ENCODE measurements at regions not wholly inside any gene's neighbourhood (a gene's known extent, or its start where the extent isn't known, plus 50 kb on each side); places are given as distances from the start of the nearest gene placed in this dataset.

GRCh38 chr1:208298593-208299269 lies 54.5 kb upstream of the PLXNA2 start:
- DNase-seq, result no peak

GRCh38 chr1:208300084-208300770 lies 56.0 kb upstream of the PLXNA2 start:
- DNase-seq, result no peak

GRCh38 chr1:208302699-208303238 lies 58.6 kb upstream of the PLXNA2 start:
- no peak for DNase-seq

- no peak for DNase-seq
Measured at GRCh38 chr1:208303743-208304712, 59.8 kb upstream of the PLXNA2 start.

GRCh38 chr1:208308221-208308620 lies 64.0 kb upstream of the PLXNA2 start:
- no peak for DNase-seq

GRCh38 chr1:208309771-208310170 lies 65.6 kb upstream of the PLXNA2 start:
- DNase-seq, result no peak

- no peak for DNase-seq
Measured at GRCh38 chr1:208312706-208313105, 68.5 kb upstream of the PLXNA2 start.

- DNase-seq, result no peak
Measured at GRCh38 chr1:208314431-208314830, 70.2 kb upstream of the PLXNA2 start.

GRCh38 chr1:208318150-208318734 lies 74.1 kb upstream of the PLXNA2 start:
- DNase-seq, result no peak

GRCh38 chr1:208324005-208324404 lies 79.8 kb upstream of the PLXNA2 start:
- DNase-seq, result no peak

- DNase-seq, result no peak
Measured at GRCh38 chr1:208326033-208326432, 81.8 kb upstream of the PLXNA2 start.

- no peak for DNase-seq
Measured at GRCh38 chr1:208329300-208329699, 85.1 kb upstream of the PLXNA2 start.

GRCh38 chr1:208332036-208332773 lies 88.0 kb upstream of the PLXNA2 start:
- no peak for DNase-seq

- DNase-seq, result peak; percentile 4
Measured at GRCh38 chr1:208332774-208333126, 88.6 kb upstream of the PLXNA2 start.

GRCh38 chr1:208333676-208334075 lies 89.5 kb upstream of the PLXNA2 start:
- no peak for DNase-seq

GRCh38 chr1:208335371-208336136 lies 91.4 kb upstream of the PLXNA2 start:
- DNase-seq, result no peak

- no peak for DNase-seq
Measured at GRCh38 chr1:208336137-208336518, 91.9 kb upstream of the PLXNA2 start.

GRCh38 chr1:208339911-208340310 lies 95.7 kb upstream of the PLXNA2 start:
- DNase-seq, result no peak

GRCh38 chr1:208343226-208343625 lies 99.0 kb upstream of the PLXNA2 start:
- no peak for DNase-seq

- DNase-seq, result no peak
Measured at GRCh38 chr1:208344202-208344857, 100.1 kb upstream of the PLXNA2 start.

- DNase-seq, result peak; percentile 4
Measured at GRCh38 chr1:208347191-208347590, 103.0 kb upstream of the PLXNA2 start.

Measured in NCI-H524 treated with DMSO at 0.1 percent for 48 hours (cell line).